ENCODE measurements at regions not wholly inside any gene's neighbourhood (a gene's known extent, or its start where the extent isn't known, plus 50 kb on each side); places are given as distances from the start of the nearest gene placed in this dataset.

DNA sequence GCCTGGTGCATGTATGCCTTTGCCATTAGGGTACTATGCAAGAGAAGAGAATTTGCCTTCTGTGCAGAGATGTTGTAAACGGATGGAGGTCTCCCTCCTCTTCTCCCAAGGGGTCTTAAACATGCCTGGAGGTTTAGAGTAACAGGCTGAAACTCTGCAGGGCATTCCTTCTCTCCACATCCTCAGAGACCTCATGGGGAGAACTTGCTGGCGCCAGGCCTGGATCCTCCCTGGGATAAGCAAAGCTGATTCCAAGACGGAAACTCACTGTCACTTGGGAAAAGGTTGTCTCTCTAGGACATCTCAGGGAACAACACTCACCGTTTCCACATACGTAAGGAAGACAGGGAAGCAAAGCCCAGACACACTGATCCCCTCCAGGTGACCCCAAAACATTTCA, 76.9 kb upstream of the GPM6B start:
- no peaks in the 10 kb centered on the region for H3K79me2 ChIP-seq (ENCODE audit: insufficient read depth, low read length)
- ATAC-seq (no peak), DNase-seq (ENCODE audit: low spot score) (no peak), FAIRE-seq (no peak)
- no peak overlapping the region for H3K27ac ChIP-seq (ENCODE audit: extremely low read length, insufficient read depth, low read length)
- no peaks in the 10 kb centered on the region for H3K36me3 ChIP-seq (replicated peaks in 1 of 2; ENCODE audit: control insufficient read depth in 1 of 2, insufficient read depth in 2 of 2, low read length in 2 of 2)
- H3K9me3 ChIP-seq (ENCODE audit: low read length) = no peaks in the 10 kb centered on the region
- H4K20me1 ChIP-seq (ENCODE audit: insufficient read depth, low read length) = no peaks in the 10 kb centered on the region
- no peak overlapping the region for H3K9ac ChIP-seq (ENCODE audit: insufficient read depth, low read depth, low read length)
- in situ Hi-C loops (cut with HindIII; ENCODE audit: extremely low pct_ligation_motif_present, low pct_unique_long_range_greater_than_20kb) = no loop called here
- no peaks in the 10 kb centered on the region for H3K4me1 ChIP-seq (ENCODE audit: insufficient read depth, low read length)
- CTCF ChIA-PET (ENCODE audit: low intra/inter-chr PET ratio, low total read pairs) = no interaction called here
- 0% methylated on average over 2 of the region's 5 CpGs for WGBS (ENCODE audit: low lambda C conversion rate)
- POLR2A ChIA-PET = no interaction called here
- intact Hi-C loops (cut with micrococcal nuclease; ENCODE audit: unreplicated experiment) = no loop called here
- no peak overlapping the region for H3K4me3 ChIP-seq (replicated peaks in 1 of 3; ENCODE audit: insufficient read depth in 1 of 3, low read depth in 2 of 3, low read length in 3 of 3)
- peaks cover 0 to 3% of the 10 kb centered on the region in 2 experiments; a peak in 1 of 5 replicates for H3K27me3 ChIP-seq (ENCODE audit: control insufficient read depth in 1 of 2, insufficient read depth in 2 of 2, low read length in 2 of 2)
- no TSS peak for BruUV-seq (replicated peaks)
- TF ChIP-seq ZNF383 (CRISPR knock-in tag; IDR thresholded peaks at IDR 0.05; ENCODE audit: borderline replicate concordance) = no peak
- TF ChIP-seq, protein P1, sequence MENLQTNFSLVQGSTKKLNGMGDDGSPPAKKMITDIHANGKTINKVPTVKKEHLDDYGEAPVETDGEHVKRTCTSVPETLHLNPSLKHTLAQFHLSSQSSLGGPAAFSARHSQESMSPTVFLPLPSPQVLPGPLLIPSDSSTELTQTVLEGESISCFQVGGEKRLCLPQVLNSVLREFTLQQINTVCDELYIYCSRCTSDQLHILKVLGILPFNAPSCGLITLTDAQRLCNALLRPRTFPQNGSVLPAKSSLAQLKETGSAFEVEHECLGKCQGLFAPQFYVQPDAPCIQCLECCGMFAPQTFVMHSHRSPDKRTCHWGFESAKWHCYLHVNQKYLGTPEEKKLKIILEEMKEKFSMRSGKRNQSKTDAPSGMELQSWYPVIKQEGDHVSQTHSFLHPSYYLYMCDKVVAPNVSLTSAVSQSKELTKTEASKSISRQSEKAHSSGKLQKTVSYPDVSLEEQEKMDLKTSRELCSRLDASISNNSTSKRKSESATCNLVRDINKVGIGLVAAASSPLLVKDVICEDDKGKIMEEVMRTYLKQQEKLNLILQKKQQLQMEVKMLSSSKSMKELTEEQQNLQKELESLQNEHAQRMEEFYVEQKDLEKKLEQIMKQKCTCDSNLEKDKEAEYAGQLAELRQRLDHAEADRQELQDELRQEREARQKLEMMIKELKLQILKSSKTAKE (CRISPR knock-in tag; IDR thresholded peaks at IDR 0.05; ENCODE audit: borderline replicate concordance) = no peak
- no peak for TF ChIP-seq ZNF724P (CRISPR knock-in tag; IDR thresholded peaks at IDR 0.05; ENCODE audit: borderline replicate concordance)
- TF ChIP-seq ARNT2 (CRISPR knock-in tag; IDR thresholded peaks at IDR 0.05; ENCODE audit: low read depth) = no peak
- TF ChIP-seq, protein P2, sequence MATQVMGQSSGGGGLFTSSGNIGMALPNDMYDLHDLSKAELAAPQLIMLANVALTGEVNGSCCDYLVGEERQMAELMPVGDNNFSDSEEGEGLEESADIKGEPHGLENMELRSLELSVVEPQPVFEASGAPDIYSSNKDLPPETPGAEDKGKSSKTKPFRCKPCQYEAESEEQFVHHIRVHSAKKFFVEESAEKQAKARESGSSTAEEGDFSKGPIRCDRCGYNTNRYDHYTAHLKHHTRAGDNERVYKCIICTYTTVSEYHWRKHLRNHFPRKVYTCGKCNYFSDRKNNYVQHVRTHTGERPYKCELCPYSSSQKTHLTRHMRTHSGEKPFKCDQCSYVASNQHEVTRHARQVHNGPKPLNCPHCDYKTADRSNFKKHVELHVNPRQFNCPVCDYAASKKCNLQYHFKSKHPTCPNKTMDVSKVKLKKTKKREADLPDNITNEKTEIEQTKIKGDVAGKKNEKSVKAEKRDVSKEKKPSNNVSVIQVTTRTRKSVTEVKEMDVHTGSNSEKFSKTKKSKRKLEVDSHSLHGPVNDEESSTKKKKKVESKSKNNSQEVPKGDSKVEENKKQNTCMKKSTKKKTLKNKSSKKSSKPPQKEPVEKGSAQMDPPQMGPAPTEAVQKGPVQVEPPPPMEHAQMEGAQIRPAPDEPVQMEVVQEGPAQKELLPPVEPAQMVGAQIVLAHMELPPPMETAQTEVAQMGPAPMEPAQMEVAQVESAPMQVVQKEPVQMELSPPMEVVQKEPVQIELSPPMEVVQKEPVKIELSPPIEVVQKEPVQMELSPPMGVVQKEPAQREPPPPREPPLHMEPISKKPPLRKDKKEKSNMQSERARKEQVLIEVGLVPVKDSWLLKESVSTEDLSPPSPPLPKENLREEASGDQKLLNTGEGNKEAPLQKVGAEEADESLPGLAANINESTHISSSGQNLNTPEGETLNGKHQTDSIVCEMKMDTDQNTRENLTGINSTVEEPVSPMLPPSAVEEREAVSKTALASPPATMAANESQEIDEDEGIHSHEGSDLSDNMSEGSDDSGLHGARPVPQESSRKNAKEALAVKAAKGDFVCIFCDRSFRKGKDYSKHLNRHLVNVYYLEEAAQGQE (IDR thresholded peaks at IDR 0.05; ENCODE audit: borderline replicate concordance in 1 of 2, low read depth in 1 of 2, low read length in 2 of 2) = no peak
- no peak for TF ChIP-seq RBM22 (optimal IDR thresholded peaks at IDR 0.05; ENCODE audit: low read length)
- TF ChIP-seq HNRNPK (IDR thresholded peaks at IDR 0.05; ENCODE audit: low read depth, low read length, poor library complexity, severe bottlenecking) = no peak
- TF ChIP-seq NR2F2 (IDR thresholded peaks at IDR 0.05; ENCODE audit: borderline replicate concordance, low read depth) = no peak
- TF ChIP-seq MIER3 (CRISPR knock-in tag; IDR thresholded peaks at IDR 0.05; ENCODE audit: borderline replicate concordance) = no peak
- TF ChIP-seq ZNF577 (CRISPR knock-in tag; IDR thresholded peaks at IDR 0.05; ENCODE audit: borderline replicate concordance, low read depth) = no peak
- no peak overlapping the region for H3K4me2 ChIP-seq (ENCODE audit: low read depth, low read length)
- no peak overlapping the region for H2AFZ ChIP-seq (ENCODE audit: low read length)

All from HepG2 (cell line).